GM10266 (cell line): ENCODE measurements at regions not wholly inside any gene's neighbourhood (a gene's known extent, or its start where the extent isn't known, plus 50 kb on each side); places are given as distances from the start of the nearest gene placed in this dataset.

Experiments used
- DNase-seq: peaks from one replicate; pipeline ENCODE4 v3.0.0; 2012; ENCODE audit errors: extremely low spot score
- TF ChIP-seq, protein P1 (sequence below): IDR thresholded peaks from 2 replicates; pipeline ENCODE4 v1.5.1; 2012; ENCODE audit warnings: mild to moderate bottlenecking, low read depth; ENCODE audit not compliant: control insufficient read depth, insufficient read depth; ENCODE audit errors: missing control alignments

DNA sequence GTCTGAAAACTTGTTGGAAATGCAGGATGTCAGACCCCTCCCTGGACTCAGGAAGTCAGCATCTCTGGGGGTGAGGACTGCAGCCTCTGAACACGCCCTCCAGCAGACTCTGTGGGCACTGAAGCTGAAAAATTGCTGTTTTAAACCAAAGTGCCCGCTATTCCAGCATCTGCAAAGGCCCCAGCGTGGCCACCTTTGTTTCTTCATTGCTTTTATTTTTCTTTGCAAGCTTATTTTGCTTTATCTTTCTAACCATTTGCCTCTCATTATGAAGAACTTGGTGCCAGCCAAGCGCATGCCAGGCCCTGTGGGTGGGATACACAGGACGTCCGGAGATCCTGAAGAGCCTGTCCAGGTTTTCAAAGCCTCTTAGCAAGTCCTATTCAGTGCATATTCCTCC lies 203.9 kb upstream of the CST7 start:
- TF ChIP-seq, protein P1, sequence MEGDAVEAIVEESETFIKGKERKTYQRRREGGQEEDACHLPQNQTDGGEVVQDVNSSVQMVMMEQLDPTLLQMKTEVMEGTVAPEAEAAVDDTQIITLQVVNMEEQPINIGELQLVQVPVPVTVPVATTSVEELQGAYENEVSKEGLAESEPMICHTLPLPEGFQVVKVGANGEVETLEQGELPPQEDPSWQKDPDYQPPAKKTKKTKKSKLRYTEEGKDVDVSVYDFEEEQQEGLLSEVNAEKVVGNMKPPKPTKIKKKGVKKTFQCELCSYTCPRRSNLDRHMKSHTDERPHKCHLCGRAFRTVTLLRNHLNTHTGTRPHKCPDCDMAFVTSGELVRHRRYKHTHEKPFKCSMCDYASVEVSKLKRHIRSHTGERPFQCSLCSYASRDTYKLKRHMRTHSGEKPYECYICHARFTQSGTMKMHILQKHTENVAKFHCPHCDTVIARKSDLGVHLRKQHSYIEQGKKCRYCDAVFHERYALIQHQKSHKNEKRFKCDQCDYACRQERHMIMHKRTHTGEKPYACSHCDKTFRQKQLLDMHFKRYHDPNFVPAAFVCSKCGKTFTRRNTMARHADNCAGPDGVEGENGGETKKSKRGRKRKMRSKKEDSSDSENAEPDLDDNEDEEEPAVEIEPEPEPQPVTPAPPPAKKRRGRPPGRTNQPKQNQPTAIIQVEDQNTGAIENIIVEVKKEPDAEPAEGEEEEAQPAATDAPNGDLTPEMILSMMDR, result no peak
- no peak for DNase-seq

DNA sequence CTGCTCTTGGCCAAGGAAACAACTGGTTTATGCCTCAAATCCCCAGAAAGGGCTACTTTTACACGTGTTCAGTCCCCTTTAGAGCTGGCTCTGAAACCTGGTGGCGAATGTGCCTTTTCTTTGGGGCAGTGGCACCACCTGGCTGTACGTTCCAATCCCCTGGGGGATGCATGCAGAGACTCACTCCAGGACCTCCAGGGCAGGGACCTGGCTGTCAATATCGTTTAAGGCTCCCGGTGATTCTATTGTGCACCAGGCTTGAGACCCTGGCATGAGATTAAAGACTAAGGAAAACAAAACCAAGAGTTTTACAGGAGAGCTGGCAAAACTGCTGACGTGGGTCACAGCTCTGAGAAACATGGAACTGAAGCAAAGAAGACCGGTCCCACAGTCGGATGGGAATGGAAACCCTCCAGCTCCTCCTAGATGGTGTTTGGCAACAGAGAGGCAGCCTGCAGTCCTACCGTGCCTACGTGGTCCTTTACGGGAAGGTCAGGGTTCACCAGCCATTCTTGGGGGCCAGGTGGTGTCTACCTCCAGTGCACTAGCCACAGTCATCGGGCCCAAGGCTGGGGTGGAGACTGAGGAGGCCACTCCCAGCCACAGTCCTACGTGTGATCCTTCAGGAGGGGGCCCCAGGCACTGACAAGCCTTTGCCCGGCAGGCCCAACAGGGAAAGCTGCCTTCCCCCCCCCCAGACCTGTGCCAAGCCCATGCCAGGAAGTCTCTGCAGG lies 203.3 kb upstream of the CST7 start:
- DNase-seq, result no peak
- TF ChIP-seq, protein P1, result no peak

DNA sequence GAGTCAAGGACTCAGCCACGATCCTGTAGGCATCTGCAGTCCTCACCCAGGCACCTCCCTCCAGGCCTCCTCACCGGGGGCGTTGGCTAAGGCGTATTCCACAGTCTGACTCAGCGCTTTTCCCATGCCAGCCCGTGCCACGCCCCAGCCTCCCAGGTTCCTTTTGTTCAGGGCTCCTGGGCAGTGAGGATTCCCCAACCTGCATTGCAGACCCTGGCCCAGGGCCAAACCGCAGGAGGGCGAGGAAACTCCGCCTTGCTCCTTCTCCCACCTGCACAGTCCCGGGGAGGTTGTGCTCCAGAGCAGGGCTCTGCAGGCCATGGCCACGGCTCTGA lies 202.8 kb upstream of the CST7 start:
- no peak for DNase-seq
- TF ChIP-seq, protein P1, result no peak

DNA sequence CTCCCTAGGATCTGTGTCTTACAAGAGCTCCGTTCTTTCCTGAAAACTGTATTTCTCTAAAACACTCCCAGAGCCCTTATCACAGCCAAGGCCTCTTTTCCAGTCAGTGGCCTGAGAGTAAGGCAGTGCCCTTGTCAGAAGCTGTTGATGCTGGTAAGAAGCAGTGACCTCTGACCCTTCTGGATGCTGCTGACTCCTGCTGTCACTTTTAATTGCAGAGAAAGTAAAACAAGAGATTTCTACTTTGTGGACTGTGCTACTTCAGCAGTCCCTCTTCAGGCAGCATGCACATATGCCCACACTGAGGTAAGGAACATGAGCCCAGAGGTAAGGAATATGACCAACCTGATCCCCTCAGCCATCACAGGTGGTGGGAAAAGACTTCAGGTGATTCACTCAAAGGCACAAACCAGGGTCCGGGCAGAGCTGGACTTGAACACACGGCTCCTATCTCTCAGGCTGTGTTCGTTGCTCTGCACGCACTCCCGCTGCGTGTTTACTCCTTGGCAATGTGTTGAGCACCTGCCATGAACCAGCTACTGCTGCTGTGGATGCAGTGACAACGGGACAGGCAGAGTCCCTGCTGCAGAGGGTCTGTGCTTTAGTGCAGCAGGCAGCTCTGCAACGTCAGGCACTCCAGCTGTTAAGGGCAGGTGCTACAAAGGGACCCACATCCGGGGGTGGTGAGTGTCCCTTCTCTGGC lies 201.9 kb upstream of the CST7 start:
- no peak for DNase-seq
- TF ChIP-seq, protein P1, result no peak

DNA sequence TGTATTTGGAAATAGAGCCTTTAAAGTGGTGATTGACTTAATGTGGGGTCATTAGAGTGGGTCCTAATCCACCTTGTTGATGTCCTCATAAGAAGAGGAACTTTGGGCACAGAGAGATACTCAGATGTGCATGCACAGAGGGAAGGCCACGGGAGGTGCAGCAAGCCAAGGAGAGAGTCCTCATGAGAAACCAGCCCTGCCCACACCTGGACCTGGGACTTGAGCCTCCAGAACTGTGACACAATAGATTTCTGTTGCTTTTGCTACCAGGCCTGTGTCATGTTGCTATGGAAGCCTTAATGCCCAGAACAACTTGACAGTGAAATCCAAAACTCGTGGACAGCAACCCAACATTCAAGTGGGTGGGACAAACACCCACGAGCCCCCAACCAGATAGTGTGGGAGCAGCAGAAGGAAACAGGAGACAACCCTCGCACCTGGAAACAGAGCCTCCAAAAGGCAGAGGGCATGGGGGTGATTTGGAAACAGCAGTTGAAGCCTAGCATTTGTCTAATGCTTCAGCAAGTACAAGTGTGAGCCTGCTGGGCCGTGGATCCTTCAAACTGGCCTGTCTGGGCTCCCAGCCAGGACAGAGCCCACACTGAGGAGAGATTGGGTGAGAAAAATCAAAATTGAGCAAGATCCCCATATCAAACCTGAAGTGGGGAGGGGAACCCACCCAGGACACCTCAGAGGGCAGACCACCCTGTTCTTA lies 201.0 kb upstream of the CST7 start:
- no peak for DNase-seq
- TF ChIP-seq, protein P1, result no peak

DNA sequence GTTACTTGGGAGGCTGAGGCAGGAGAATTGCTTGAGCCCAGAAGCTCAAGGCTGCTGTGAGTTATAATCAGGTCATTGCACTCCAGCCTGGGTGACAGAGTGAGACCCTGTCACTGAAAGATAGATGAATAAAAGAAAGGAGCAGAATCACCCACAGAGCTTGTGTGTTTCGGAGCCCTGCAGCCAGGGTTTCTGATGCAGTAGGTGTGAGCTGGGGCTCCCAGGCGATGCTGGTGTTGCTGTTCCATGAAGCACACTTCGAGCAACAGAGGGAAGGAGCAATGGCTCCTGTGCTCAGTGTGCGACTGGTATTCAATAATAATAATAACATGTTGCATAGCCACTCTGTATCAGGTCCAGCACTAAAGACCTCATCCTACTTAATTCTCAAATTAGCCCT lies 197.5 kb upstream of the CST7 start:
- no peak for DNase-seq
- TF ChIP-seq, protein P1, result no peak

DNA sequence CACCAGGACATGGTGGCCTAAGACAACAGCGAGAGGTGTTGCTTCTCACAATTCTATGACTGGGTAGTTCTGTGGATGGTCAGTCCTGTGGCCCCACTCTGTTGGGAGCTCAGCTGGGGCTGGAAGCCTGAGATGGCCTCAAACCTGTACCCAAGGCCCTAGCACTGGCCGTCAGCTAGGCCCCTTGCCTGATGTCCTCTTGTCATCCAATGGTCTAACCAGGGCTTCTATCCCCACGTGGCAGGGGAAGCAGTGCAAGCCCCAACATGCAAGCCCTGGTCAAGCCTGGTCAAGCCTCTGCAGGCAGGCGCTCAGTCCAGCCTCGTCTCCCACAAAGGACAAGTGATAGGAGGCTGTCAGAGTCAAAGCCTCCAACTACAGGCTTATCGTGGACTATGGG lies 196.5 kb upstream of the CST7 start:
- no peak for DNase-seq
- TF ChIP-seq, protein P1, result no peak
